ENCODE measurements at regions not wholly inside any gene's neighbourhood (a gene's known extent, or its start where the extent isn't known, plus 50 kb on each side); places are given as distances from the start of the nearest gene placed in this dataset.

- Histone ChIP-seq H3K36me3 (no peaks in the 10 kb centered on the region), H3K27ac (no peak overlapping the region), H3K4me1 (no peaks in the 10 kb centered on the region), H3K4me3 (no peak overlapping the region), H3K27me3 (no peaks in the 10 kb centered on the region), H3K9me3 (no peaks in the 10 kb centered on the region)
- TF ChIP-seq CTCF (IDR thresholded peaks at IDR 0.05) (no peak), POLR2A (IDR thresholded peaks at IDR 0.05) (no peak)
- intact Hi-C loops (cut with DNase I; ENCODE audit: low total_unique reads): no loop called here
- no peak for DNase-seq
These were observed 125.2 kb upstream of the SPON1 start for GRCh38 chr11:13837286-13837685.

GRCh38 chr11:13841393-13841792 lies 121.1 kb upstream of the SPON1 start:
- no peak overlapping the region for H3K4me3 ChIP-seq
- no peaks in the 10 kb centered on the region for H3K9me3 ChIP-seq
- TF ChIP-seq CTCF (IDR thresholded peaks at IDR 0.05) (no peak), POLR2A (IDR thresholded peaks at IDR 0.05) (no peak)
- no peaks in the 10 kb centered on the region for H3K36me3 ChIP-seq
- intact Hi-C loops (cut with DNase I; ENCODE audit: low total_unique reads): no loop called here
- H3K27ac ChIP-seq: no peak overlapping the region
- H3K4me1 ChIP-seq: no peaks in the 10 kb centered on the region
- no peaks in the 10 kb centered on the region for H3K27me3 ChIP-seq
- no peak for DNase-seq

- intact Hi-C loops (cut with DNase I; ENCODE audit: low total_unique reads): no loop called here
- Histone ChIP-seq H3K27me3 (no peaks in the 10 kb centered on the region), H3K4me1 (no peaks in the 10 kb centered on the region), H3K4me3 (no peak overlapping the region), H3K27ac (no peak overlapping the region), H3K36me3 (no peaks in the 10 kb centered on the region), H3K9me3 (no peaks in the 10 kb centered on the region)
- TF ChIP-seq POLR2A (IDR thresholded peaks at IDR 0.05) (no peak), CTCF (IDR thresholded peaks at IDR 0.05) (no peak)
- DNase-seq: no peak
These were observed 114.5 kb upstream of the SPON1 start for GRCh38 chr11:13848031-13848430.

- Histone ChIP-seq H3K36me3 (no peaks in the 10 kb centered on the region), H3K4me1 (no peaks in the 10 kb centered on the region), H3K9me3 (no peaks in the 10 kb centered on the region), H3K27me3 (no peaks in the 10 kb centered on the region), H3K4me3 (no peak overlapping the region), H3K27ac (no peak overlapping the region)
- intact Hi-C loops (cut with DNase I; ENCODE audit: low total_unique reads): no loop called here
- no peak for DNase-seq
- TF ChIP-seq POLR2A (IDR thresholded peaks at IDR 0.05) (no peak), CTCF (IDR thresholded peaks at IDR 0.05) (no peak)
These were observed 112.1 kb upstream of the SPON1 start for GRCh38 chr11:13850231-13851005.

- H3K27ac ChIP-seq: no peak overlapping the region
- no peak for DNase-seq
- H3K9me3 ChIP-seq: no peaks in the 10 kb centered on the region
- intact Hi-C loops (cut with DNase I; ENCODE audit: low total_unique reads): no loop called here
- TF ChIP-seq CTCF (IDR thresholded peaks at IDR 0.05) (no peak), POLR2A (IDR thresholded peaks at IDR 0.05) (no peak)
- H3K36me3 ChIP-seq: no peaks in the 10 kb centered on the region
- no peaks in the 10 kb centered on the region for H3K27me3 ChIP-seq
- no peak overlapping the region for H3K4me3 ChIP-seq
- H3K4me1 ChIP-seq: no peaks in the 10 kb centered on the region
These were observed 110.8 kb upstream of the SPON1 start for GRCh38 chr11:13851691-13852090.

Data from uterus (tissue), 3 donors.